Fibroblast of lung (primary cell): ENCODE measurements at regions not wholly inside any gene's neighbourhood (a gene's known extent, or its start where the extent isn't known, plus 50 kb on each side); places are given as distances from the start of the nearest gene placed in this dataset.

ENCODE experiments used
- EZH2 ChIP-seq: IDR thresholded peaks from 2 replicates; pipeline ENCODE4 v1.5.1; 2012; ENCODE audit warnings: low read length, control low read depth, mild to moderate bottlenecking; ENCODE audit errors: missing control alignments
- TF ChIP-seq, protein P1 (sequence below), 2 donors: IDR thresholded peaks in 1 of 2; conservative IDR thresholded peaks in 1 of 2; 1 replicate in 1 of 2; 2 replicates in 1 of 2; pipeline ENCODE4 v1.5.1; 2011 to 2012; ENCODE audit warnings: low read length in 2 of 2, control low read depth in 1 of 2, inconsistent platforms in 1 of 2, low read depth in 1 of 2, mild to moderate bottlenecking in 1 of 2

DNA sequence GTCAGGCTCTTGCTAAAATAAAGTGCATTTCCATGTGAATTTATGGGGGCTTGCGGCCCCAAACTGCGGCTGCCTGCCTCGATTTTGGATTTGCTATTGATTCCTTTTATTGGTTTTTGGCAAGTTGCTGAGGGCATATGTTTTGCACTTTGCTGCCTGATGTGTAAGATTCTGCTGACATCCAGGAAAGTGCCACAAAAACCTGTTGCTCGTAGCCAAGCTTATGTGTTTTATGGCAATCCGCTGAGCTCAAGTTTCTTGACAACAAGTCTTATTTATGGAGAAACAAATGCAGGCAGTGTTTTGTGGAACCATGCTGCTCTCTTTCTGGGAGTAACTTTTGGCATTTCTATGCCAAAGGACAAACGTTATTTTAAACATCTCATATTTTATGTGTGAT, 97.3 kb upstream of the DDIT4L start:
- TF ChIP-seq, protein P1, sequence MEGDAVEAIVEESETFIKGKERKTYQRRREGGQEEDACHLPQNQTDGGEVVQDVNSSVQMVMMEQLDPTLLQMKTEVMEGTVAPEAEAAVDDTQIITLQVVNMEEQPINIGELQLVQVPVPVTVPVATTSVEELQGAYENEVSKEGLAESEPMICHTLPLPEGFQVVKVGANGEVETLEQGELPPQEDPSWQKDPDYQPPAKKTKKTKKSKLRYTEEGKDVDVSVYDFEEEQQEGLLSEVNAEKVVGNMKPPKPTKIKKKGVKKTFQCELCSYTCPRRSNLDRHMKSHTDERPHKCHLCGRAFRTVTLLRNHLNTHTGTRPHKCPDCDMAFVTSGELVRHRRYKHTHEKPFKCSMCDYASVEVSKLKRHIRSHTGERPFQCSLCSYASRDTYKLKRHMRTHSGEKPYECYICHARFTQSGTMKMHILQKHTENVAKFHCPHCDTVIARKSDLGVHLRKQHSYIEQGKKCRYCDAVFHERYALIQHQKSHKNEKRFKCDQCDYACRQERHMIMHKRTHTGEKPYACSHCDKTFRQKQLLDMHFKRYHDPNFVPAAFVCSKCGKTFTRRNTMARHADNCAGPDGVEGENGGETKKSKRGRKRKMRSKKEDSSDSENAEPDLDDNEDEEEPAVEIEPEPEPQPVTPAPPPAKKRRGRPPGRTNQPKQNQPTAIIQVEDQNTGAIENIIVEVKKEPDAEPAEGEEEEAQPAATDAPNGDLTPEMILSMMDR (conservative IDR thresholded peaks at IDR 0.05 in 1 of 2, IDR thresholded peaks at IDR 0.05 in 1 of 2; ENCODE audit: low read depth in 1 of 2, low read length in 2 of 2), result no peak
- no peak for TF ChIP-seq EZH2
